B cell (primary cell): ENCODE measurements at regions not wholly inside any gene's neighbourhood (a gene's known extent, or its start where the extent isn't known, plus 50 kb on each side); places are given as distances from the start of the nearest gene placed in this dataset.

Experiments
- EZH2 ChIP-seq: IDR thresholded peaks from 2 replicates; pipeline ENCODE4 v1.6.1; 2012; ENCODE audit warnings: borderline replicate concordance, low read depth, mild to moderate bottlenecking, moderate library complexity, low read length; ENCODE audit not compliant: insufficient read depth, poor library complexity, severe bottlenecking
- TF ChIP-seq, protein P1 (sequence below): fragments of 200-600 bp; IDR thresholded peaks from one replicate; pipeline ENCODE4 v1.8.0; 2022; ENCODE audit warnings: antibody characterized with exemption, mild to moderate bottlenecking

GRCh38 chr7:88387368-88387767 is 80.7 kb upstream of the STEAP4 start:
- TF ChIP-seq, protein P1, sequence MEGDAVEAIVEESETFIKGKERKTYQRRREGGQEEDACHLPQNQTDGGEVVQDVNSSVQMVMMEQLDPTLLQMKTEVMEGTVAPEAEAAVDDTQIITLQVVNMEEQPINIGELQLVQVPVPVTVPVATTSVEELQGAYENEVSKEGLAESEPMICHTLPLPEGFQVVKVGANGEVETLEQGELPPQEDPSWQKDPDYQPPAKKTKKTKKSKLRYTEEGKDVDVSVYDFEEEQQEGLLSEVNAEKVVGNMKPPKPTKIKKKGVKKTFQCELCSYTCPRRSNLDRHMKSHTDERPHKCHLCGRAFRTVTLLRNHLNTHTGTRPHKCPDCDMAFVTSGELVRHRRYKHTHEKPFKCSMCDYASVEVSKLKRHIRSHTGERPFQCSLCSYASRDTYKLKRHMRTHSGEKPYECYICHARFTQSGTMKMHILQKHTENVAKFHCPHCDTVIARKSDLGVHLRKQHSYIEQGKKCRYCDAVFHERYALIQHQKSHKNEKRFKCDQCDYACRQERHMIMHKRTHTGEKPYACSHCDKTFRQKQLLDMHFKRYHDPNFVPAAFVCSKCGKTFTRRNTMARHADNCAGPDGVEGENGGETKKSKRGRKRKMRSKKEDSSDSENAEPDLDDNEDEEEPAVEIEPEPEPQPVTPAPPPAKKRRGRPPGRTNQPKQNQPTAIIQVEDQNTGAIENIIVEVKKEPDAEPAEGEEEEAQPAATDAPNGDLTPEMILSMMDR, result no peak
- TF ChIP-seq EZH2, result no peak
